ENCODE measurements at regions not wholly inside any gene's neighbourhood (a gene's known extent, or its start where the extent isn't known, plus 50 kb on each side); places are given as distances from the start of the nearest gene placed in this dataset.
"Not testable (repeated sequence)": the region's sequence is repeated elsewhere in the genome, so short reads cannot be mapped to it uniquely, and the experiment has no call there.

GRCh38 chr14:25843481-25844470, 754.1 kb downstream of the NOVA1 start:
- DNase-seq: no peak

GRCh38 chr14:25841226-25841625, 756.6 kb downstream of the NOVA1 start:
- no peak for DNase-seq

GRCh38 chr14:25837551-25837965, 760.3 kb downstream of the NOVA1 start:
- no peak for DNase-seq

- no peak for DNase-seq
Measured at GRCh38 chr14:25836636-25837035, 761.2 kb downstream of the NOVA1 start.

- no peak for DNase-seq
Measured at GRCh38 chr14:25833341-25834126, 764.3 kb downstream of the NOVA1 start.

GRCh38 chr14:25832585-25832984, 765.2 kb downstream of the NOVA1 start:
- no peak for DNase-seq

GRCh38 chr14:25828562-25828961, 769.3 kb downstream of the NOVA1 start:
- no peak for DNase-seq

- DNase-seq: no peak
Measured at GRCh38 chr14:25826105-25826504, 771.7 kb downstream of the NOVA1 start.

GRCh38 chr14:25820368-25820767, 770.4 kb upstream of the STXBP6 start:
- no peak for DNase-seq

GRCh38 chr14:25814622-25815021, 764.7 kb upstream of the STXBP6 start:
- not testable (repeated sequence) for DNase-seq

- no peak for DNase-seq
Measured at GRCh38 chr14:25803386-25804018, 753.6 kb upstream of the STXBP6 start.

- no peak for DNase-seq
Measured at GRCh38 chr14:25800841-25801240, 750.9 kb upstream of the STXBP6 start.

- no peak for DNase-seq
Measured at GRCh38 chr14:25788252-25788651, 738.3 kb upstream of the STXBP6 start.

GRCh38 chr14:25765909-25766308, 716.0 kb upstream of the STXBP6 start:
- DNase-seq: no peak

GRCh38 chr14:25759920-25760655, 710.1 kb upstream of the STXBP6 start:
- DNase-seq: no peak

GRCh38 chr14:25759256-25759655, 709.3 kb upstream of the STXBP6 start:
- no peak for DNase-seq

- DNase-seq: no peak
Measured at GRCh38 chr14:25757364-25757763, 707.4 kb upstream of the STXBP6 start.

GRCh38 chr14:25756876-25757275, 706.9 kb upstream of the STXBP6 start:
- DNase-seq: no peak

GRCh38 chr14:25753130-25753529, 703.2 kb upstream of the STXBP6 start:
- no peak for DNase-seq

- no peak for DNase-seq
Measured at GRCh38 chr14:25750436-25750835, 700.5 kb upstream of the STXBP6 start.

All from GDM1 (cell line).